ENCODE measurements at regions not wholly inside any gene's neighbourhood (a gene's known extent, or its start where the extent isn't known, plus 50 kb on each side); places are given as distances from the start of the nearest gene placed in this dataset.

GRCh38 chr12:71027856-71028255 lies 107.3 kb upstream of the PTPRR start:
- TF ChIP-seq CTCF (conservative IDR thresholded peaks at IDR 0.05 in 1 of 2, IDR thresholded peaks at IDR 0.05 in 1 of 2; ENCODE audit: extremely low read depth in 1 of 2, insufficient read depth in 1 of 2, low read depth in 1 of 2, low read length in 2 of 2) (no peak), EZH2 (IDR thresholded peaks at IDR 0.05; ENCODE audit: borderline replicate concordance, low read length) (no peak)
